ENCODE measurements at regions not wholly inside any gene's neighbourhood (a gene's known extent, or its start where the extent isn't known, plus 50 kb on each side); places are given as distances from the start of the nearest gene placed in this dataset.

- TF ChIP-seq SRSF1 (optimal IDR thresholded peaks at IDR 0.05; ENCODE audit: low read depth, low read length) (no peak), ZNF781 (CRISPR knock-in tag; IDR thresholded peaks at IDR 0.05; ENCODE audit: borderline replicate concordance, not compliant biosample characterization) (no peak), REPIN1 (CRISPR knock-in tag; IDR thresholded peaks at IDR 0.05; ENCODE audit: borderline replicate concordance, low read depth) (no peak)
Observed at GRCh38 chr20:7217606-7218005, 450.1 kb downstream of the BMP2 start.
